Frontal cortex (tissue), 3 donors: ENCODE measurements at regions not wholly inside any gene's neighbourhood (a gene's known extent, or its start where the extent isn't known, plus 50 kb on each side); places are given as distances from the start of the nearest gene placed in this dataset.
"Not testable (repeated sequence)": the region's sequence is repeated elsewhere in the genome, so short reads cannot be mapped to it uniquely, and the experiment has no call there.

Experiments used
- DNase-seq, 2 donors: peaks; one replicate each; pipeline ENCODE4 v3.0.0; 2012; ENCODE audit warnings: low spot score in 2 of 2
- FAIRE-seq: peaks from 2 replicates; lab custom pipeline; 2012; peaks lifted over from hg19 to GRCh38; lab: Jason Lieb, UNC
- donor health status: control.
- donor health status: control.
- donor health status: control.

DNA sequence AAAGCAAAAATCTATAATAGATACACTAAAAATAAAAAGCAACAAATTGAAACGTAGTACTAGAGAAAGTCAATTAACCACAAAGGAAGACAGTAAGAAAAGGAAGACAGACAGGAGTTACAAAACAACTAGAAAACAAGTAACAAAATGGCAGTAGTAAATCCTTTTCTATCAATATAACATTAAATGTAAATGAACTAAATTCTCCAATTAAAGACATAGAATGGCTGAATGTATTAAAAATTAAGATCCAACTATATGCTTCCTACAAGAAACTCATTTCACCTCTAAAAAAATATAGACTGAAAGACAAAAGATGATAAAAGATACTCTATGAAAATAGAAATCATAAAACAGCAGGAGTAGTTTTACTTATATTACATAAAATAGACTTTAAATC is 79.1 kb downstream of the CTH start:
- peak; percentile 39 for FAIRE-seq

DNA sequence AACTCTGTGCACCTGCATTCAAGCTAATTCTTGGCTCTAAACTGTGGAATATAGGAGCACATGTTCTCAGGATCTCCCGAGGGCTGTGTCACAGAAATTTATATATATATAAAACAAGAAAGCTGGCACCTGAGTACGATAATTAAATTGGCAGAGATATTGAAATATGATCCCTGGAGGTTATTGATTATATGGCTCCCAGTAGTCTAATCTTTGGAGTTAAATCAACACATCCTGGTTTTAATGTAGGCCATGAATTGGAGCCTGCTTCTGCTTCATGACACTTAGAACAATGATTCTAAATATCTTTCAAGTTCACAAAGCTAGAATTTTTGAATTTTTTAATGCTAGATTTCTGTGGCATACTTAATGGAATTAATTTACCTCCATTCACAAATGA is 84.3 kb downstream of the CTH start:
- DNase-seq (no peak), FAIRE-seq (no peak)

More for the DNA sequence above, 79.1 kb downstream of the CTH start:
- no peak for DNase-seq

DNA sequence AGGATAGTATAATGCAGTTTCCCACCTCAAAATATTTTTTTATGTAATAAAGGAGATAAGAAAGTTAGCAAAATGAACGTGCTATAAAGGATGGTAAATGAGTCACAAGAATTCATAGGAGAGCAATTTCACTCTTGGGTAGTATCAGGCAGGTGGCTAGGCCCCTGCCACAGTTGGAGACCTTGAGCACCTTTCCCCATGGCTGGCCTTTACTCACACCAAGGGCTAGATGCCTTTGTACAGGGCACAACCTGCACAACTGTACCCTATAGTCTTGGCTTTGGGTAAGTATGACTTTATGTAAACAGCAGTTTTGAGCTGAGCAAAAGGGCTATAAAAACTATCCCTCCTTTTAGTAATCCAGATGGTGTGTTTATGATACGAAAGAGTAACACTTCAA is 85.1 kb downstream of the CTH start:
- FAIRE-seq (no peak), DNase-seq (no peak)

DNA sequence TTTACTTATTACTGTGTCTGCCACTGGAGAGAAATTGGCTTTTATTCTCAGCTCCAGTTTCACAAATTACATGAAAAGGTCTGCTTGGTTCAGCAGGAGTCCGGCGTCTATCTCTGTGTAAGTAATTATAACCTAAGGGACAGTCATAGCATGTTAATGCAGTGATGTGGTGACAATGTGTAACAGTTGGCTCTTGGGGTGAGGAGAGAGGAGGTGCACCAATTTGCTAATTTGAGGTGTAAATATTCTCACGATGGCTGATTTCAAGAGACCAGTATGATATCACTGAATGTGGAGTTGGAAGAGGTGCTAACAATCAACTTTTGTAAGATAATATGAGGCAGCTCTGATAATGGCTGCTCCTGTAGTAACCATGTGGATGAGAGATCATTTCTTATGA is 86.1 kb downstream of the CTH start:
- FAIRE-seq (no peak), DNase-seq (no peak)

DNA sequence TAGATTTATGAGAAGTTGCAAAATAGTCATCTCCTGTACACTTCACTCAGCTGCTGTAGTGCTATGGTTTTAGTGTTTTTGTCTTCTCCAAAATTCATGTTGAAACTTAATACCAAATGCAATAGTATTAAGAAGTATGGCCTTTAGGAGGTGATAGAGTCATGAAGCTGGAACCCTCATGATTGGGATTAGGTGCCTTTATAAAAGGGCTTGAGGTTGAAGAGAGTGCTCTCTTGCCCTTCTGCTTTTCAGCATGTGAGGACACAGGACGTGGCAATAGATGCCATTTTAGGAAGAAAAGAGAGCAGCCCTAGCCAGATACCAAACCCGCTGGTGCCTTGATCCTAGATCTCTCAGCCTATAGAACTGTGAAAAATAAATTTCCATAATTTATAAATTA is 87.6 kb downstream of the CTH start:
- DNase-seq (no peak), FAIRE-seq (no peak)

DNA sequence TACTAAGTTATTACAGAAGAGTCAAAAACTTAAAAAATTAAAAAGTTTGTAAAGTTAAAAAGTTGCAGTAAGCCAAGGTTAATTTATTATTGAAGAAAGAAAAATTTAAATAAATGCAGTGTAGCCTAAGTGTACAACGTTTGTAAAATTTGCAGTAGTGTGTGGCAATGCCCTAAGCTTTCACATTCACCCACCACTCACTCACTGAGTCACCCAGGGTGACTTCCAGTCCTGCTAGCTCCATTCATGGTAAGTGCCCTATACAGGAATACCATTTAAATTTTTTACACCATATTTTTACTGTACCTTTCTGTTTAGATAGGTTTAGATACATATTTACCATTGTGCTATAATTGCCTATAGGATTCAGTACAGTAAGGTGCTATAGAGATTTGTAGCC is 88.6 kb downstream of the CTH start:
- no peak for FAIRE-seq
- DNase-seq: no peak

DNA sequence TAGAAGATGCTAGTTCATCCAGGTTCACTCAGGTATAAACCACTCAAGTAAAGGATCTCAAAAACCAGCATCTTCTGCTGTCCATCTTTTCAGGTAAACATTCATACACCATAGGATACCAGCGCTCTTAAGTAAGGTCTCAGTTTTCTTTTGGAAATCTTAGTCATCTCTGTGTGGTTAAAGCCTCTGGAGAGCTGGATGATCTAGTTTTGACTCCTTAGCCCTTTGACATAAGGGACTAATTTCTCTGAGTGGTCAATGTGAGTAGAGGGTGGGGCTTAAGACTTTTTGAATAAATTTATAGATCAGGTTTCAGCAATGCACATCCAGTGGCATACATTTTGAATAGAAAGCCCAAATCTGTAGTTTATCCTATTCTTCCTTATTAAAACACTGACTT is 92.3 kb downstream of the CTH start:
- no peak for FAIRE-seq

DNA sequence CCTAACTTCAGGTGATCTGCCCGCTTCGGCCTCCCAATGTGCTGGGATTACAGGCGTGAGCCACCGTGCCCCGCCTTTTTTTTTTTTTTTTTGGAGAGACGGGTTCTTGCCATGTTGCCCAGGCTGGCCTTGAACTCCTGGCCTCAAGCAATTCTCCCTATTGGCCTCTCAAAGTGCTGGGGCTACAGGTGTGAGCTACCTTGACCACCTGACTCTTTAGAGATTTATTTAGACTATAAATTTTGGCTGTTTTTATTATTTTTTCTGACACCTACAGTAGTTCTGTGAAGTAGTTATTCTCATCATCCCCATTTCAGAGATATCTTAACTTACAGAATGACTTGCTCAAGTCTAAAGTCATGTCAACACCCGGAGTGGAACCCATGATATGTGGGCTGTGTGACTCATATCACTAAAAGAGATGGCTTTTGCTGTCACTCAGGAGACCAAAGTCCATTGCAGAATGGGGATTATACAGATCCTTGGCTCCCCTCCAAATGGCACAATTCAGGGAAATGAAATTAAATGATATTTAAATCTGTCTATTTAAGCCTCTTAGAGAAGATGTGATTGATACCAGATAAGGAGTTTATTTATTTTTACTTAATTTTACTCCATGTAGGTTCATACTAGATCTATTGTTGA is 93.2 kb downstream of the CTH start:
- FAIRE-seq: no peak
- DNase-seq: no peak

More for the DNA sequence above, 92.3 kb downstream of the CTH start:
- DNase-seq: no peak

DNA sequence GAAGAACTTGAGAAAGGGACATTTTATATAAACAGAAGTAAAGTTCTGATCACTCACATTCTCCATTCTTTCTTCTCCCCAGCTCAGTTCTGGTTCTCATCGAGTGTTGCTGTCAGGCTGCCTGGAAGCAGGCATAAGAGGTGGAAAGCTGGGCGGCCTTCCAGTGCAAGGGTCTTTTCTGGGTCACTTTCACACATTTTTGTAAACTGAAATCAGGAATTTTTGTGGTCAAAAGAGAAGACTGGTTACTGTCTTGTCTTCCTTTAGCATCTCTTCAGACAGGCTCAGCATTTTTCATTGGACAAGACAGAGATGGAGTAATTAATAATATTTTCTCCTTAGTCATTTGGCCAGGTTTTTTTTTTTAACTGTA is 93.7 kb downstream of the CTH start:
- no peak for FAIRE-seq
- DNase-seq: no peak

DNA sequence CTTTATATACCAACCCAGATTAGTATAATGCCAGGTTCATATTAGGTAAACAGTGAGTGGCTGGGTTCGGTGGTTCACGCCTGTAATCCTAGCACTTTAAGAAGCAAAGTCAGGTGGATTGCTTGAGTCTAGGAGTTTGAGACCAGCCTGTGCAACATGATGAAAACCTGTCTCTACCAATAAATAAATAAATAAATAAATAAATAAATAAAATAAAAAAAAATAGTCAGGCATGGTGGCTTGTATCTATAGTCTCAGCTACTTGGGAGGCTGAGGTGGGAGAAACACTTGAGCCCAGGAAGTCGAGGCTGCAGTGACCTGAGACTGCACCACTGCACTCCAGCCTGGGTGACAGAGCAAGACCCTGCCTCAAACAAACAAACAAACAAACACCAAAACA is 96.9 kb downstream of the CTH start:
- DNase-seq, FAIRE-seq: not testable (repeated sequence)

DNA sequence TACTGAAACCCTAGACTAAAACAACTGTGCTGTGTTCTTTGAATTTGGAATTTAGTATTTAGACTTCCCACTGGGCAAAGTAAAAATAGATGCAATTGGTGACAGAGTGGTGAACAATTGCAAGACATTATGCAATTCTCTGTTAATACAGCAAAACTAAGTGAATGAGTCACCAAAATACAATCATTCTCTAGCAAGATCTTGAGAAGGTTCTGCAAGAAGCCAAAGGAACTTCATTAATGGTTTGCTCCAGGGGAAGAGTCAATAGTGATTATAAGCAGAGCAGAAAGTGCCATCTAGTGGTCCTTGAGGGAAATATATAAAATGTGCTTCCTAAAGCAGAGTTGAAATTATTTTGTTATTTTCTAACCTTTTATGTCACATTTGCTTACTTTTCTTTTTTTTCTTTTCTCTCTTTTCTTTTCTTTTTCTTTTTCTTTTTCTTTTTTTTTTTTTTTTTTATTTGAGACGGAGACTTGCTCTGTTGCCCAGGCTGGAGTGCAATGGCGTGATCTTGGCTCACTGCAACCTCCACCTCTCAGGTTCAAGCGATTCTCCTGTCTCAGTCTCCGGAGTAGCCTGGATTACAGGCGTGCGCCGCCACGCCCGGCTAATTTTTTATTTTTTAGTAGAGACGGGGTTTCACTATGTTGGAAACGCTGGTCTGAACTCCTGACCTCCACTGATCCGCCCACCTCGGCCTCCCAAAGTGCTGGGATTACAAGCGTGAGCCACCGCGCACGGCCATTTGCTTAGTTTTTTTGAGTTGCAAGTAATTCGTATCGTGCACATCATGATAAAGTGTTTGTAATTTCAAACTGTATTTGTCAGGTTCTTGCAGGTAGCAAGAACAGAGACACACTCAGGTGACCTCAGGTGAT is 99.2 kb downstream of the CTH start:
- DNase-seq (peak; percentile 14 to 62), FAIRE-seq (peak; percentile 98)

DNA sequence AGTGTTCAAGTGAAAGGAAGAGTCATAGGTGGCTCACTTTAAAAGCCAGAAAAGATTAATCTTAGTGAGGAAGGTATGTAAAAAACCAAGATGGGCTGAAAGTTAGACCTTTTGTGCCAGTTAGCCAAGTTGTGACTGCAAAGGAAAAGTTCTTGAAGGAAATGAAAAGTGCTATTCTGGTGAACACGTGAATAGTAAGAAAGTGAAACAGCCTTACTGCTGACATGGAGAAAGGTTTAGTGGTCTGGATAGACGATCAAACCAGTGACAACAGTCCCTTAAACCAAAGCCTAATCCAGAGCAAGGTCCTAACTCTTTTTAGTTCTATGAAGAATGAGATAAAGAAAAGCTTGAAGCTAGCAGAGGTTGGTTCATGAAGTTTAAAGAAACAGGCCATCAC is 106.4 kb downstream of the CTH start:
- FAIRE-seq: no peak

DNA sequence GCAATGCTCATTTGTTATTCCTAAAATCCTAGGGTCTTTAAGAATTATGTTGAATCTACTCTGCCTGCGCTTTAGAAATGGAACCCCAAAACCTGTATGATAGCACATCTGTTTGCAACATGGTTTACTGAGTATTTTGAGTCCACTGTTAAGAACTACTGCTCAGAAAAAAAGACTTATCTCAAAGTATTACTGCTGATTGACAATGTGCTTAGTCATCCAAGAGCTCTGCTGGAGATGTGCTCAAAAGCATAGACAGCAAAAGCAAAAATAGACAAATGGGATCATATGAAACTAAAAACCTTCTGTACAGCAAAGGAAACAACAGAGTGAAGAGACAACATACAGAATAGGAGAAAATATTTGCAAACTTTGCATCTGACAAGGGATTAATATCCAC is 107.0 kb downstream of the CTH start:
- FAIRE-seq (no peak), DNase-seq (no peak)

More for the DNA sequence above, 106.4 kb downstream of the CTH start:
- DNase-seq: no peak

DNA sequence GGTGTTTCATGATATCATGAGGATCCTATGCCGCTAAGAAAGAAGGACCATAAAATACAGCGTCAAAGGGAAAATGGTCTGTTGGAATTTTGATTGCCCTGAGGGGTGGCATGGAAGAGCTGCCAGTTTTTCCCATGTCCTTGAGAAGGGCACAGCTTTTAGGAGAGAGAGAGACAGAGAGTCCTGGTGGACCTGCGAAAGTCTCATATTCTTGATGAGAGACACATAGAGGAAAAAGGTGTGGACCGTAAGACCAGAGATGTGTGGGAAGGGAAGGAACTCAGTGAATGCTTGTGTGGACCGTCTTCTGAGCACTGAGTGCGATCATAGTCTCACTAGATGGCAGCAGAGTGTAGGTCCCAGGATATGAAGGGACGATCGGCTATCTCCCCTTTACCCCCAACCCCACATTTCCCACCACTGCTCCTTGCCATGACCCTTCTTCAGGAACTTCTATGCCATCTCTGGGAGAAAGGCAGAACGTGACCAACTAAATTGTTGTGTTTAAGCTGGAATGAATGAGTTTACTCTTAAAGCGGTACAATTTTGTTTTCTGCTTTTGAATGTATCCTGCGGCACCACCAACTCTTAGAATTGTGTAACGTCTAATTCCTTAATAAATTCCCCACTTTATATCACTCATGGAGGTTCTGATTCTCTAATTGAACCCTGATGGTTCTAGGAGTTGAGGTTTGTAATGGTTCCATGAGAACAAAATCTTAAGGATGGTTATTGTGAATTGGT is 117.7 kb downstream of the CTH start:
- FAIRE-seq (no peak), DNase-seq (peak; percentile 11 to 29)

DNA sequence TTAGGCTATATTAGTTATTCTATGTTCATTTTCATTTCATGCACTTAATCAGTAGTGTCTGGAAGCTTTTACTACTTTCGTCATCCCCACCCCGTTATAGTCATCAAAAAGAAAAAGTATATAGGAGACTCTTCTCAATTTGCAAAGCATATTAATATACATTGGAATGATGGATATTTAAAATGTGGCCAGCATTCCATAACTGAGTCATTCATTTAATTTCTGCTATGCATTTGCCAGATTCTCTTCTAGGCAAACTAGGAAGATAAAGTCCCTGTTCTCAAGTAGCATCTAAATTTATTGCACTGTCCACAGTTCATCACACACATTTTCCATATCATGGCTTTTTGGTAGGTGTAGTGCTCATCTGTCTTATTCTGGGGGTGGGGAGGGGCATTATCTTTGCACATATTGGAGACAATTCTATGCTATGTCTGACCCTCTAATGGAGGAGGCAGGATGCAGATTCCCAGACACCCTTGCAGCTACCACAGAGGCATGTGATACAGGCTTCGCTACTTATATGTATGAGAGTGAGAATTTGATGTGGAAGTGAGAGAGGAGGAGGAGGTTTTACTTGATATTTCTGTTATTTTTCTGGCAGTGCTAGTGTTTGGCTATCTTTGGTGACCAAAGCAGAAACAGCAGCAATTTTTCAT is 125.8 kb downstream of the CTH start:
- DNase-seq (no peak), FAIRE-seq (no peak)

DNA sequence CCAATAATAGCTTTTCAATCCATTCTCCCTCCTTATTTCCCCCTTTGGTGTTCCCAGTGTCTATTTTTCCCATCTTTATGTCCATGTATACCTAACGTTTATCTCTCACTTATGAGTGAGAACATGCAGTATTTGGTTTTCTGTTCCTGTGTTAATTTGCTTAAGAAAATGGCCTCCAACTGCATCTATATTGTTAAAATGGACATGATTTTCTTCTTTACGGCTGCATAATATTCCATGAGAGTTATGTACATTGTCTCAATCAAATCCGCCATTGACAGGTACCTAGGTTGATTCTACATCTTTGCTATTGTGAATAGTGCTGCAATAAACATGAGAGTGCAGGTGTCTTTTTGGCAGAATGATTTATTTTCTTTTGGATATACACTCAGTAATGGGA is 126.7 kb downstream of the CTH start:
- FAIRE-seq: no peak
- no peak for DNase-seq

DNA sequence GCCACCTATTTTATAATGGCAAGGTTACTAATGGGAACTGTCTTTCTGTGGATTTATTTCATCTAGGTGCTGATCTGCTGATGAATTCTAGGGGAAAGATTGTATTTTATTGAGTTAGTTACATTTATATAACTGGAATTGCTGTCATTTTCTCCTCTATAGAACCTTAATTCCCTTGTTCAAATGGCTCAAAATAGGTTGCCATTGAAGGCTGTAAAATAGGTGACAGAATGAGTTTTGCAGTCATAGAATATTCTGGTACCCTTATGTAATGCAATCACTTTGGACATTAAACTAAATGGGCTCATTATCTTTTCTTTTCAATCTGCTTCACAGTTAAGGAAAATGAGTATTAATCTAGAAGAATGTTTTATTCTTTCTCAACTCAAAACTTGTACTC is 131.0 kb downstream of the CTH start:
- DNase-seq (no peak), FAIRE-seq (no peak)

DNA sequence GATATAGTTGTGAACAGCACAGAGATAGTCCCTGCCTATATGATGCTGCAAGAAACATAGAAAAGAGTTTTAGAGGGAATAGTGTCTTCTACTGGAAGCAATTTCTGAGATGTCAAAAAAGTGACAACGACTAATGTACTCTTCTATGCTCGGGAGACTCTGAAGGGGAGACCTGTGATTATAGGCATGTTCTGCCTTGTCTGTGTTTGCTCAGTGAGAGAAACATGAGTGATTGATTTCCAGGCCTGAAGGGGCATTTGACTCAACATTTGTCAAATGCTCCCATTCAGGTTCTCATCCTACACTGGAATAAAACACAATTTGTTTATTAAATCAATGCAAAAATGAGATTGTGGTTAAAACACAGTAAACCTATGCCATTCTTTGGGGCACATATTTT is 131.8 kb downstream of the CTH start:
- DNase-seq (no peak), FAIRE-seq (no peak)

DNA sequence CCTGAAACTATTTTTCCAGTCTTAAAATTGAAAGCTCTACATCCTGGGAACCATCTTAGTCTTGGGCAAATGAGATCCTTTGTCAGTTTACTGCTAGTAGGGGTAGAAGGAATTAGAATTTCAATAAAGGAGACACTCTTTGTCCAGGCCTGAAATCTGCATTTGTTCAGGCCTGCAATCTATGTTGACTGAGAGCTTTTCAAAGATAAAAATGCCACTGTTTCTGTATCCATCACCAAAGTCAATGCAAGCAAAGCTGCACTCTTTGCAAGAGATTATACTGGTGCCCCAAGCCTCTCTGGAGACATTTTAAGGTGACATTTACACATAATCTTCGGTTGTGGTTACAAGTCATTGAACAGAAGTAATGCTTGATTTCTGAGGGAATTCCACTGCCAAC is 135.7 kb downstream of the CTH start:
- DNase-seq (no peak), FAIRE-seq (no peak)
